HG03457 (cell line): ENCODE measurements at regions not wholly inside any gene's neighbourhood (a gene's known extent, or its start where the extent isn't known, plus 50 kb on each side); places are given as distances from the start of the nearest gene placed in this dataset.

ENCODE experiments used
- ATAC-seq: cut with Tn5 transposase; IDR thresholded peaks from one replicate; pipeline ENCODE4 v1.9.1; 2021; ENCODE audit warnings: moderate number of reproducible peaks; ENCODE audit not compliant: unreplicated experiment

GRCh38 chr6:65830151-65830550 is 123.1 kb upstream of the EYS start:
- ATAC-seq, result no peak

- no peak for ATAC-seq
Measured at GRCh38 chr6:65819152-65819551, 112.1 kb upstream of the EYS start.

GRCh38 chr6:65818576-65818975 is 111.5 kb upstream of the EYS start:
- no peak for ATAC-seq

GRCh38 chr6:65816991-65817390 is 110.0 kb upstream of the EYS start:
- no peak for ATAC-seq

GRCh38 chr6:65814071-65814470 is 107.0 kb upstream of the EYS start:
- no peak for ATAC-seq

GRCh38 chr6:65803186-65803585 is 96.2 kb upstream of the EYS start:
- no peak for ATAC-seq

GRCh38 chr6:65799389-65799788 is 92.4 kb upstream of the EYS start:
- ATAC-seq, result no peak

GRCh38 chr6:65798280-65799014 is 91.4 kb upstream of the EYS start:
- ATAC-seq, result no peak

- no peak for ATAC-seq
Measured at GRCh38 chr6:65790666-65791065, 83.6 kb upstream of the EYS start.

GRCh38 chr6:65787787-65788186 is 80.8 kb upstream of the EYS start:
- ATAC-seq, result no peak

- ATAC-seq, result no peak
Measured at GRCh38 chr6:65786815-65787214, 79.8 kb upstream of the EYS start.

- no peak for ATAC-seq
Measured at GRCh38 chr6:65780691-65781090, 73.7 kb upstream of the EYS start.

- ATAC-seq, result no peak
Measured at GRCh38 chr6:65776332-65776731, 69.3 kb upstream of the EYS start.

GRCh38 chr6:65771946-65772345 is 64.9 kb upstream of the EYS start:
- no peak for ATAC-seq

- ATAC-seq, result no peak
Measured at GRCh38 chr6:65761890-65762289, 54.9 kb upstream of the EYS start.

- ATAC-seq, result no peak
Measured at GRCh38 chr6:65760285-65760684, 53.3 kb upstream of the EYS start.
